Uterus (tissue), 3 donors: ENCODE measurements at regions not wholly inside any gene's neighbourhood (a gene's known extent, or its start where the extent isn't known, plus 50 kb on each side); places are given as distances from the start of the nearest gene placed in this dataset.

Experiments used
- DNase-seq, 2 donors: peaks; one replicate each; pipeline ENCODE4 v3.0.0-alpha.2; 2019 to 2020
- H3K27ac ChIP-seq, 2 donors: fragments of 200-600 bp; sonication (generic); 1 replicate in 1 of 2; 2 replicates in 1 of 2; pipeline ENCODE4 v1.5.1; 2016 to 2018
- H3K27me3 ChIP-seq, 2 donors: fragments of 200-600 bp; sonication (generic); one replicate each; pipeline ENCODE4 v1.5.1; 2018 to 2019; ENCODE audit warnings: control low read depth in 1 of 2
- H3K36me3 ChIP-seq, 2 donors: fragments of 200-600 bp; sonication (generic); one replicate each; pipeline ENCODE4 v1.5.1; 2019; ENCODE audit warnings: control low read depth in 1 of 2
- H3K4me1 ChIP-seq, 2 donors: fragments of 200-600 bp; sonication (generic); one replicate each; pipeline ENCODE4 v1.5.1; 2018 to 2019; ENCODE audit warnings: control low read depth in 1 of 2
- H3K4me3 ChIP-seq, 2 donors: fragments of 200-600 bp; sonication (generic); 1 replicate in 1 of 2; 2 replicates in 1 of 2; pipeline ENCODE4 v1.5.1; 2018 to 2019; ENCODE audit warnings: mild to moderate bottlenecking in 1 of 2
- H3K9me3 ChIP-seq, 2 donors: fragments of 200-600 bp; sonication (generic); one replicate each; pipeline ENCODE4 v1.5.1; 2019; ENCODE audit warnings: control low read depth in 1 of 2
- POLR2A ChIP-seq, 2 donors: fragments of 450-650 bp; IDR thresholded peaks; one replicate each; pipeline ENCODE4 v1.6.1; 2016; ENCODE audit warnings: antibody characterized with exemption in 2 of 2, mild to moderate bottlenecking in 1 of 2, moderate library complexity in 1 of 2
- intact Hi-C: fragments of 100-400 bp; cut with DNase I; formaldehyde crosslinking; loops from one replicate; pipeline ENCODE4 v1.15.1; 2023; ENCODE audit warnings: low total_unique reads
- TF ChIP-seq, protein P1 (sequence below), 4 experiments: fragments of 200-600 bp in 2 of 4; fragments of 450-650 bp in 2 of 4; sonication (generic) in 2 of 4; IDR thresholded peaks; one replicate each; pipeline ENCODE4 v1.5.1; 2016 to 2019; ENCODE audit warnings: antibody characterized with exemption in 4 of 4, mild to moderate bottlenecking in 2 of 4, moderate library complexity in 1 of 4
- donor health status: DM: yes; HTN: yes; CAD: no.

DNA sequence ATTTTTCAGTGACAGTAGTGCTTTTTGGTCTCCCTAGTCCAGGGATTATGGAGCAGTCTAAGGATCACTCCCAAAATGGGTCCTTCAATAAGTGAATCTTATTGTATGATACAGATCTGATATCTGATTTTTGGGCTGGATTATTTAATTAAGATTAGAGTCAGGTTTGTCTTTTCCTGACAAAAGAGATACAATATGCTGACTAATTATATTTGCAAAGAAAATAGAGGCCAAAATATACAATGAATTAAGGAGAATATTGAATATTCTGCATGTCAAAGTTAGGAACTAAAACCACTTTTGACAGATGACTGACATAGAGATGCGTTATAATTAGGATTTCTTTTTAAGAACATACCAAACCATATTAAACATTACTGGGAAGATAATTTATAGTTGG lies 175.2 kb downstream of the FOXG1 start:
- Histone ChIP-seq H3K4me1 (no peaks in the 10 kb centered on the region), H3K27ac (no peak overlapping the region), H3K27me3 (no peaks in the 10 kb centered on the region), H3K36me3 (no peaks in the 10 kb centered on the region), H3K4me3 (no peak overlapping the region), H3K9me3 (no peaks in the 10 kb centered on the region)
- DNase-seq: no peak
- TF ChIP-seq, protein P1, sequence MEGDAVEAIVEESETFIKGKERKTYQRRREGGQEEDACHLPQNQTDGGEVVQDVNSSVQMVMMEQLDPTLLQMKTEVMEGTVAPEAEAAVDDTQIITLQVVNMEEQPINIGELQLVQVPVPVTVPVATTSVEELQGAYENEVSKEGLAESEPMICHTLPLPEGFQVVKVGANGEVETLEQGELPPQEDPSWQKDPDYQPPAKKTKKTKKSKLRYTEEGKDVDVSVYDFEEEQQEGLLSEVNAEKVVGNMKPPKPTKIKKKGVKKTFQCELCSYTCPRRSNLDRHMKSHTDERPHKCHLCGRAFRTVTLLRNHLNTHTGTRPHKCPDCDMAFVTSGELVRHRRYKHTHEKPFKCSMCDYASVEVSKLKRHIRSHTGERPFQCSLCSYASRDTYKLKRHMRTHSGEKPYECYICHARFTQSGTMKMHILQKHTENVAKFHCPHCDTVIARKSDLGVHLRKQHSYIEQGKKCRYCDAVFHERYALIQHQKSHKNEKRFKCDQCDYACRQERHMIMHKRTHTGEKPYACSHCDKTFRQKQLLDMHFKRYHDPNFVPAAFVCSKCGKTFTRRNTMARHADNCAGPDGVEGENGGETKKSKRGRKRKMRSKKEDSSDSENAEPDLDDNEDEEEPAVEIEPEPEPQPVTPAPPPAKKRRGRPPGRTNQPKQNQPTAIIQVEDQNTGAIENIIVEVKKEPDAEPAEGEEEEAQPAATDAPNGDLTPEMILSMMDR (IDR thresholded peaks at IDR 0.05): no peak
- TF ChIP-seq POLR2A (IDR thresholded peaks at IDR 0.05): no peak
- intact Hi-C loops: no loop called here

DNA sequence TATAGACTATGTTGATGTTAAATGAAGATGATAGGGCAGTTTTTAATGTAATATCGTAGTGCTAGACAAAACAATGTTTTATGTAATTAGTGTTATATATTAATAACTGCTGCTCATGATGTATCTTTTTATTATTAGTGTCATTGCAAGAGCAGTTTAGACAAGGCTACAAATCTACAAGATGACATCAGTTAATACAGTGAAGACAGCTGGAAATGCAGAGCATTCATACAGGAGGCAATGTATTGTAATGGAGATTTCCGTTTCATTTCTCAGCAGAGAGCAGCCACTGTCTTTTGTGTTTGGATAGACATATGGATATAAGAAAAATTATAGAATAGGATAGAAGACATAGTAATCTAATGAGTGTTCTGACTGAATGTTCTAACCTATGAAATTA lies 178.0 kb downstream of the FOXG1 start:
- no peak for DNase-seq
- Histone ChIP-seq H3K36me3 (no peaks in the 10 kb centered on the region), H3K27me3 (no peaks in the 10 kb centered on the region), H3K27ac (no peak overlapping the region), H3K9me3 (no peaks in the 10 kb centered on the region), H3K4me1 (no peaks in the 10 kb centered on the region), H3K4me3 (no peak overlapping the region)
- intact Hi-C loops: no loop called here
- TF ChIP-seq, protein P1 (IDR thresholded peaks at IDR 0.05): no peak
- no peak for TF ChIP-seq POLR2A (IDR thresholded peaks at IDR 0.05)

DNA sequence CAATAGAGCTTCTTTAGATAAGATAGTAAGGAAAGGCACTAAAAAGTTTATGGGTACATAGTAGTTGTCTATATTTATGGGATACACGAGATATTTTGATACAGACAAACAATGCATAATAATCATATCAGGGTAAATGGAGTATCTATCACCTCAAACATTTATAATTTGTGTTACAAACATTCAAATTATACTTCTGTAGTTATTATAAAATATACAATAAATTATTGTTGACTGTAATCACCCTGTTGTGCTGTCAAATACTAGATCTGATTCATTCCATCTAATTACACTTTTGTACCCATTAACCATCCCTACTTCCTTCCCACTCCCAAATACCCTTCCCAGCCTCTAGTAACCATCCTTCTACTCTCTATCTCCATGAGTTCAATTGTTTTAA lies 179.7 kb downstream of the FOXG1 start:
- no peak overlapping the region for H3K4me3 ChIP-seq
- no peak for DNase-seq
- TF ChIP-seq, protein P1 (IDR thresholded peaks at IDR 0.05): no peak
- TF ChIP-seq POLR2A (IDR thresholded peaks at IDR 0.05): no peak
- H3K36me3 ChIP-seq: no peaks in the 10 kb centered on the region
- H3K27ac ChIP-seq: no peak overlapping the region
- intact Hi-C loops: no loop called here
- H3K27me3 ChIP-seq: no peaks in the 10 kb centered on the region
- no peaks in the 10 kb centered on the region for H3K9me3 ChIP-seq
- H3K4me1 ChIP-seq: no peaks in the 10 kb centered on the region

DNA sequence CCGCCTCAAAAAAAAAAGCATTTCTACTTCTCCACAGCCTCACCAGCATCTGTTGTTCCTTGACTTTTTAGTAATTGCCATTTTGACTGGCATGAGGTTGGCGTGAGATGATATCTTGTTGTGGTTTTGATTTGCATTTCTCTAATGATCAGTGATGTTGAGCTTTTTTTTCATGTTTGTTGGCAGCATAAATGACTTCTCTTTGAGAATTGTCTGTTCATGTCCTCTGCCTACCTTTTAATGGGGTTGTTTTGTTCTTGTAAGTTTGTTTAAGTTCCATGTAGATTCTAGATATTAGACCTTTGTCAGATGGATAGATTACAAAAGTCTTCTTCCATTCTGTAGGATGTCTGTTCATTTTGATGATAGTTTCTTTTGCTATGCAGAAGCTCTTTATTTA lies 182.9 kb downstream of the FOXG1 start:
- Histone ChIP-seq H3K27ac (no peak overlapping the region), H3K9me3 (no peaks in the 10 kb centered on the region), H3K27me3 (no peaks in the 10 kb centered on the region), H3K36me3 (no peaks in the 10 kb centered on the region), H3K4me1 (no peaks in the 10 kb centered on the region), H3K4me3 (no peak overlapping the region)
- TF ChIP-seq, protein P1 (IDR thresholded peaks at IDR 0.05): no peak
- TF ChIP-seq POLR2A (IDR thresholded peaks at IDR 0.05): no peak
- intact Hi-C loops: no loop called here
- no peak for DNase-seq

- H3K4me1 ChIP-seq: no peaks in the 10 kb centered on the region
- no peaks in the 10 kb centered on the region for H3K36me3 ChIP-seq
- H3K4me3 ChIP-seq: no peak overlapping the region
- H3K27ac ChIP-seq: no peak overlapping the region
- no peaks in the 10 kb centered on the region for H3K27me3 ChIP-seq
- DNase-seq: no peak
- intact Hi-C loops: no loop called here
- TF ChIP-seq, protein P1 (IDR thresholded peaks at IDR 0.05): no peak
- no peak for TF ChIP-seq POLR2A (IDR thresholded peaks at IDR 0.05)
- no peaks in the 10 kb centered on the region for H3K9me3 ChIP-seq
These were observed 185.6 kb downstream of the FOXG1 start for GRCh38 chr14:28952161-28952560.
